Adrenal gland (tissue), 9 donors: ENCODE measurements at regions not wholly inside any gene's neighbourhood (a gene's known extent, or its start where the extent isn't known, plus 50 kb on each side); places are given as distances from the start of the nearest gene placed in this dataset.

Source experiments
- DNase-seq, 7 donors: peaks; one replicate each; pipeline ENCODE4 v3.0.0-alpha.2; 2019 to 2020
- H3K27ac ChIP-seq, 5 donors: fragments of 200-600 bp; sonication (generic) in 4 of 5; 1 replicate in 3 of 5; 2 replicates in 2 of 5; pipeline versions ENCODE4 v1.5.1 to v1.8.0; 2016 to 2020; ENCODE audit warnings: mild to moderate bottlenecking in 1 of 5
- H3K27me3 ChIP-seq: fragments of 200-600 bp; 2 replicates; pipeline ENCODE4 v1.8.0; 2021
- H3K36me3 ChIP-seq, 2 donors: fragments of 200-600 bp; replicated peaks in 1 of 2; 1 replicate in 1 of 2; 2 replicates in 1 of 2; pipeline versions ENCODE4 v1.5.1 to v1.8.0; 2018 to 2022
- H3K4me1 ChIP-seq, 2 donors: fragments of 200-600 bp; replicated peaks in 1 of 2; 1 replicate in 1 of 2; 2 replicates in 1 of 2; pipeline versions ENCODE4 v1.5.1 to v1.8.0; 2018 to 2021
- H3K4me3 ChIP-seq, 4 donors: fragments of 200-600 bp; sonication (generic) in 3 of 4; one replicate each; pipeline ENCODE4 v1.5.1; 2016 to 2018
- H3K9me3 ChIP-seq, 3 donors: fragments of 200-600 bp; sonication (generic) in 1 of 3; replicated peaks in 1 of 3; 1 replicate in 2 of 3; 2 replicates in 1 of 3; pipeline versions ENCODE4 v1.5.1 to v1.8.0; 2016 to 2021
- POLR2A ChIP-seq, 2 donors: fragments of 450-650 bp; IDR thresholded peaks; one replicate each; pipeline ENCODE4 v1.6.1; 2017; ENCODE audit warnings: antibody characterized with exemption in 2 of 2, mild to moderate bottlenecking in 2 of 2, moderate library complexity in 1 of 2
- WGBS, 4 donors: extraction: QIAGEN DNeasy Blood & Tissue Kit in 2 of 4; methylation state at CpG; one replicate each; pipeline versions ENCODE4 v1.1.5 to v1.1.7; 2013 to 2017; 5-methylcytosine and 5-hydroxymethylcytosine counted together
- intact Hi-C, 2 donors: fragments of 100-400 bp; cut with DNase I; formaldehyde crosslinking; loops; one replicate each; pipeline versions ENCODE4 v1.14.1 to v1.15.0; 2022 to 2023
- TF ChIP-seq, protein P1 (sequence below), 6 experiments: fragments of 450-650 bp in 4 of 6; fragments of 200-600 bp in 2 of 6; sonication (generic) in 1 of 6; IDR thresholded peaks; 1 replicate in 5 of 6; 2 replicates in 1 of 6; pipeline versions ENCODE4 v1.5.1 to v1.8.0; 2016 to 2021; ENCODE audit warnings: antibody characterized with exemption in 6 of 6, mild to moderate bottlenecking in 2 of 6, moderate library complexity in 1 of 6
- donor health status: healthy with polysubstance abuse.
- donor health status: Bipolar disorder and iron deficiency.
- donor health status: DM: yes; HTN: yes; CAD: no.
- donor health status: DM: no; HTN: no; CAD: no.
- donor health status: DM: no; HTN: no; CAD: no.

DNA sequence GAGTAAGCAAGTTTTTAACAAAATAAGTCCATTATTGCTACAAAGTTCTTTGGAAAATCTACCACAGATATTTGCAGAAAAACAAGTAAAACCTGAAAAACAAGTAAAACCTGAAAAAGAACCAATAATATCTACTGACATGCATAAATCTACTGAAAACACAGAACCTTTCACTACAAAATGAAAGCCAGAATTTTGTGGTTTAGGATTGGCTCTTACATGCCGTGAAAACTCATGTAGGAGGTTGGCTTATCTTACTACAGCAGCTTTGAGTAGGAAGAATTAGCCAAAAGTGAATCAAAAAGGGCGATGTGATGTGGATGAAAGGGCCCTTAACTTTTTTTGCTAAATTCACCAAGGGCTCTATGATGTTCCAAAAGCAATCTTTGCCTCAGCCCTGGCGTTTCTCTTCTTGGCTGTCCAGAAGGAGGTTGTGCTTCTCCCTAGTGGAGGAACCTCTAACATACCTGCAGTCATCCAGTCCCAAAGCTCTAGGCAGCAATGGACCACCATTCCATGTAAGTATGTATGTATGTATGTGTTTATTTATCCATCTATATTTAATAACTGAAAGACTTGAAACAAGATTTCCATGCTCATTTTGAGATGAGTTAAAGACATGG, 93.5 kb upstream of the ZNF804B start:
- Histone ChIP-seq H3K27me3 (no peaks in the 10 kb centered on the region), H3K4me3 (no peak overlapping the region), H3K36me3 (no peaks in the 10 kb centered on the region), H3K4me1 (no peaks in the 10 kb centered on the region), H3K9me3 (no peaks in the 10 kb centered on the region), H3K27ac (no peak overlapping the region)
- intact Hi-C loops, result no loop called here
- TF ChIP-seq, protein P1, sequence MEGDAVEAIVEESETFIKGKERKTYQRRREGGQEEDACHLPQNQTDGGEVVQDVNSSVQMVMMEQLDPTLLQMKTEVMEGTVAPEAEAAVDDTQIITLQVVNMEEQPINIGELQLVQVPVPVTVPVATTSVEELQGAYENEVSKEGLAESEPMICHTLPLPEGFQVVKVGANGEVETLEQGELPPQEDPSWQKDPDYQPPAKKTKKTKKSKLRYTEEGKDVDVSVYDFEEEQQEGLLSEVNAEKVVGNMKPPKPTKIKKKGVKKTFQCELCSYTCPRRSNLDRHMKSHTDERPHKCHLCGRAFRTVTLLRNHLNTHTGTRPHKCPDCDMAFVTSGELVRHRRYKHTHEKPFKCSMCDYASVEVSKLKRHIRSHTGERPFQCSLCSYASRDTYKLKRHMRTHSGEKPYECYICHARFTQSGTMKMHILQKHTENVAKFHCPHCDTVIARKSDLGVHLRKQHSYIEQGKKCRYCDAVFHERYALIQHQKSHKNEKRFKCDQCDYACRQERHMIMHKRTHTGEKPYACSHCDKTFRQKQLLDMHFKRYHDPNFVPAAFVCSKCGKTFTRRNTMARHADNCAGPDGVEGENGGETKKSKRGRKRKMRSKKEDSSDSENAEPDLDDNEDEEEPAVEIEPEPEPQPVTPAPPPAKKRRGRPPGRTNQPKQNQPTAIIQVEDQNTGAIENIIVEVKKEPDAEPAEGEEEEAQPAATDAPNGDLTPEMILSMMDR (IDR thresholded peaks at IDR 0.05), result no peak
- TF ChIP-seq POLR2A (IDR thresholded peaks at IDR 0.05), result no peak
- no peak for DNase-seq
- WGBS, 4 donors, result 67 to 82% (median 74%) methylated on average over 3 of the region's 3 CpGs

GRCh38 chr7:88664630-88665233, 94.8 kb upstream of the ZNF804B start:
- H3K4me3 ChIP-seq, result no peak overlapping the region
- 81 to 100% (median 88%) methylated on average over 1 of the region's 1 CpG for WGBS, 4 donors
- no peak for DNase-seq
- intact Hi-C loops, result no loop called here
- H3K36me3 ChIP-seq, result no peaks in the 10 kb centered on the region
- no peaks in the 10 kb centered on the region for H3K9me3 ChIP-seq
- H3K27me3 ChIP-seq, result no peaks in the 10 kb centered on the region
- no peak for TF ChIP-seq POLR2A (IDR thresholded peaks at IDR 0.05)
- TF ChIP-seq, protein P1 (IDR thresholded peaks at IDR 0.05), result no peak
- H3K4me1 ChIP-seq, result no peaks in the 10 kb centered on the region
- H3K27ac ChIP-seq, result no peak overlapping the region

DNA sequence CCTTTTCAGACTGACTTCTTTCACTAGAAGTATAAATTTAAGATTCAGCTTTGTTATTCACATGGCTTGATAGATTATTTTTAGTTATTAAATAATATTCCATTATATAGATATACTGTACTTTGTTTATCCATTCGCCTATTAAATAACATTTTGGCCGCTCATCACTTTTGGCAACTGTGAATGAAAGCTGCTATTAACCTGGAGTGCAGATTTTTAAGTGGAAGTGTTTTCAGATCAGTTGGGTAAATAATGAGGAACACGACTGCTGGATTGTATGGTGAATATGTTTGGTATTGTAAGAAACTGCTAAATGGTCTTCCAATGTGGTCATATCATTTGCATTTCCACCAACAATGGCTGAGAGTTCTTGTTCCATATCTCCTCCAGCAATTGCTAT, 97.6 kb upstream of the ZNF804B start:
- TF ChIP-seq, protein P1 (IDR thresholded peaks at IDR 0.05), result no peak
- no peak for TF ChIP-seq POLR2A (IDR thresholded peaks at IDR 0.05)
- DNase-seq, result no peak
- Histone ChIP-seq H3K4me1 (no peaks in the 10 kb centered on the region), H3K27me3 (no peaks in the 10 kb centered on the region), H3K9me3 (no peaks in the 10 kb centered on the region), H3K27ac (no peak overlapping the region), H3K36me3 (no peaks in the 10 kb centered on the region), H3K4me3 (no peak overlapping the region)
- intact Hi-C loops, result no loop called here
- 76 to 83% (median 80%) methylated on average over 3 of the region's 3 CpGs for WGBS, 4 donors

- Histone ChIP-seq H3K27me3 (no peaks in the 10 kb centered on the region), H3K27ac (no peak overlapping the region), H3K4me3 (no peak overlapping the region), H3K36me3 (no peaks in the 10 kb centered on the region), H3K4me1 (no peaks in the 10 kb centered on the region), H3K9me3 (no peaks in the 10 kb centered on the region)
- intact Hi-C loops, result no loop called here
- 37 to 43% (median 41%) methylated on average over 2 of the region's 2 CpGs for WGBS, 4 donors
- TF ChIP-seq, protein P1 (IDR thresholded peaks at IDR 0.05), result no peak
- TF ChIP-seq POLR2A (IDR thresholded peaks at IDR 0.05), result no peak
- no peak for DNase-seq
Observed at GRCh38 chr7:88647825-88648224, 111.7 kb upstream of the ZNF804B start.
